H1 (cell line): ENCODE measurements at regions not wholly inside any gene's neighbourhood (a gene's known extent, or its start where the extent isn't known, plus 50 kb on each side); places are given as distances from the start of the nearest gene placed in this dataset.

Experiments used
- CHD1 ChIP-seq: IDR thresholded peaks from 2 replicates; pipeline ENCODE4 v1.6.1; 2012; ENCODE audit warnings: low read depth, low read length, improper control_type of control experiment
- CTCF ChIP-seq, 3 experiments: IDR thresholded peaks; 1 replicate in 2 of 3; 2 replicates in 1 of 3; pipeline versions ENCODE4 v1.5.1 to v1.6.1; 2011; ENCODE audit warnings: low read length in 3 of 3, mild to moderate bottlenecking in 3 of 3, inconsistent platforms in 2 of 3, low read depth in 1 of 3, moderate library complexity in 1 of 3; ENCODE audit not compliant: insufficient read depth in 1 of 3; ENCODE audit errors: control extremely low read depth in 1 of 3
- MAX ChIP-seq: IDR thresholded peaks from 2 replicates; pipeline ENCODE4 v1.6.1; 2012; ENCODE audit warnings: inconsistent platforms
- NRF1 ChIP-seq: IDR thresholded peaks from 2 replicates; pipeline ENCODE4 v1.6.1; 2011; ENCODE audit warnings: mild to moderate bottlenecking, low read depth, low read length, improper control_type of control experiment
- RAD21 ChIP-seq, 2 experiments: IDR thresholded peaks in 1 of 2; conservative IDR thresholded peaks in 1 of 2; 2 replicates each; pipeline ENCODE4 v1.6.1; 2011; ENCODE audit warnings: low read depth in 2 of 2, low read length in 2 of 2, improper control_type of control experiment in 1 of 2, inconsistent platforms in 1 of 2, mild to moderate bottlenecking in 1 of 2, moderate library complexity in 1 of 2
- YY1 ChIP-seq: IDR thresholded peaks from 2 replicates; pipeline ENCODE4 v1.6.1; 2011; ENCODE audit warnings: low read depth, mild to moderate bottlenecking, low read length

DNA sequence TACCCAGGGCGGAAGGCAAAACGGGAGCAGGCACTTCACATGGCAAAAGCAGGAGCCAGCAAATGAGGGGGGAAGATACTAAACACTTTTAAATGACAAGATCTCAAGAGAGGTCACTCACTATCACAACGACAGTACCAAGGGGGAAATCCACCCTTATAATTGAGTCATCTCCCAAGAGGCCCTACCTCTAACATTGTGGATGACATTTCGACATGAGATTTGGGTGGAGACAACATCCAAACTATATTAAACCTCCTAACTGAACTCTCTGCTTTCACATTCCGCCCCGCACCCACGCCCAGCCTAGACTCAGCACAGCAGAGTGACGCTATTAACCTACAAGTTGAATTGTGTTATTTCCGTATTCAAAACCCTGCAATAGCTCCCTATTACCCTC is 76.7 kb upstream of the SCAF11 start:
- no peak for TF ChIP-seq MAX
- no peak for TF ChIP-seq CTCF (IDR thresholded peaks at IDR 0.05; ENCODE audit: control extremely low read depth in 1 of 3, insufficient read depth in 1 of 3, low read depth in 1 of 3, low read length in 3 of 3)
- TF ChIP-seq RAD21 (IDR thresholded peaks at IDR 0.05 in 1 of 2, conservative IDR thresholded peaks at IDR 0.05 in 1 of 2; ENCODE audit: low read depth in 2 of 2, low read length in 2 of 2), result no peak
- no peak for TF ChIP-seq NRF1
- TF ChIP-seq YY1, result no peak
- no peak for TF ChIP-seq CHD1
